HL-60/S4 treated with retinoic acid at 250 ng/mL for 4 days and 3 days (cell line): ENCODE measurements at regions not wholly inside any gene's neighbourhood (a gene's known extent, or its start where the extent isn't known, plus 50 kb on each side); places are given as distances from the start of the nearest gene placed in this dataset.

Source experiments
- in situ Hi-C: fragments of 300-500 bp; cut with MboI; formaldehyde crosslinking; loops from 2 replicates; pipeline ENCODE4 v1.7.0; 2022; ENCODE audit warnings: low sequenced_read_pairs

- in situ Hi-C loops: no loop called here
These were observed 166.7 kb downstream of the CDH26 start for GRCh38 chr20:60124776-60125381.

- in situ Hi-C loops: no loop called here
These were observed 167.3 kb downstream of the CDH26 start for GRCh38 chr20:60125513-60125912.

GRCh38 chr20:60126975-60127374 lies 168.8 kb downstream of the CDH26 start:
- in situ Hi-C loops: no loop called here

- in situ Hi-C loops: no loop called here
These were observed 173.2 kb downstream of the CDH26 start for GRCh38 chr20:60131375-60131774.

DNA sequence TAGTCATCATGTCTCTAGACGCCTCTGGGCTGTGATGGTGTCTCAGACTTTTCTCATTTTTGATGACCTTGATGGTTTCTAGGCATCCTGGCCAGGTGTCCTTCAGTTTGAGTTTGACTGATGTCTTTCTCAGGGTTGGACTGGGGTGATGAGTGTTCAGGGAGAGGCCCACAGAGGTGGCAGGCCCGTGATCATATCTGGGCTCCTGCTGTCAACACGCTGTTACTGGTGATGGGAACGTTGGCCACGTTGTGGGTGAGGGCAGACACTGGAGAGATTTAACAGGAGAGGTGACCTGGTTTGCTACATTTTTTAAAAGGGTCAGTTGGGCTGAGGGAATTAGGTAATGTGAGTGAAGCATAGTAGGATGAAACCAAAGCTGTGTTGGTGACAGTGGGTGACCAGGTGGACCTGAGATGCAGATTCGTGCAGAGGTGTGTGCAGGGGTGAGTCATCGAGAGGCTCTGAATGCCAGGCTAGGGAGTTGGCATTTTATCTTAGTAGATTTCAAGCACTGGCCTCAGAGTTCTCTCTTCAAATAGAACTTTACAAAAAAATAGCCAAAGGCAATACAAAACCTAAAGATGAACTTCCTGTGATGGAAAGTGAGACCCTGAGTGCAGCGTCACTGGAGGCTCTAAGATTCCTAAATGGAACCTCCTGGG lies 174.1 kb downstream of the CDH26 start:
- in situ Hi-C loops: no loop called here

DNA sequence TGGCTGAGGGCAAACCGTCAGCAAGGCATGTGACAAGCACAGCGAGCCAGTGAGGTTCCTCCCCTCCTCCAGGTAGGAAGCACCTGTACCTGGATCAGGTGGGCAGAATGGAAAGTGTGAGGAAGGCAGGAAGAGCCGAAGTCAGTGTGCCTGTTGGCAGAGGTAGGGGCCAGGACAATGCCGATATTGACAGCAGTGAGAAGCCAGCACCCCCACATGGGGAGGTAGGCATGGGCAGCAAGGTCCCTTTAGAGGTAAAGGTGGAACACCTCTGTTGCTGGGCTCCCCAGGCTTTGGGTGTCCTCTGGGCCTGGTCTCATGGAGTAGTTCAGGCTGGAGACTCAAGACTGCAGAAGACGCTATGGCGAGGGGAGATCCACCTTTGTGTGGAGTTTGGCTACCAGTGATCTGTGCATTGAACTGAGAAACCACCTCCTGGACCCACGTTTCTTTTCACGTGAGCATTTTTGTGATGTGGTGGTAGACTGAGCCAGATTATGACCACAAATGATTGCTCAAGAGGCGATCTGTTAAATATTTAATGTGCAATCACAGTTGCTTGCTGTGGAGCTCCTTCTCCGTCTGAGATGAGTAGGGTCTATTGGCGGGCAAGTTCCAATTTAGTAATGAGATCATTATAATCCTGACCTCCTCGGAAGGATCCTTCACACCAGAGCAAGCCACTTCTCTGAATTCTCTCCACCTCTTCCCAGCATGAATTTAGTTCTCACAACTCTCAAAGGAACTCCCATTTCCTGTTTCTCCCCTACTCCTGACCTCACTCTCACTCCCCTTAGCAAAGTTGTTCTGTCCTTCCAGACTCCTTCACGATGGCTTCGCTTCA lies 174.8 kb downstream of the CDH26 start:
- in situ Hi-C loops: no loop called here

DNA sequence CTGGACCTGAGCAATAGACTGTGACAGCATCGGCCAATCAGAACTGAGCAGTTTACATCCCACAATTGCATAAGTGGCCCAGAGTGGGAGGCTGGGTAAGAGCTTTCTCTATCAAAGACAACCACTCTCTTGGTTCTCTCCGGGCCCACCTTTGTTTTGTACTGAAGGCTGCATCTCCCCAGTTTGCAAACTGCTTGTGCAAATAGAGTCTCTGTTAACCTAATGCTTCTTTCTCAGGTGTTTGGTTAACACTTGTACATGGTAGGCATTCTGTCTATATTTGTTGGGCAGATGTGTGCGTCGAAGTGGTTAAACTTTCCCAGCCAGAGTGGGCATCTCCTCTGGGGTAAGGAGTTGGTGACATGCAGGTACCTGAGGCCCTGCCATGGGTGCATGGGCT lies 177.1 kb downstream of the CDH26 start:
- in situ Hi-C loops: no loop called here

GRCh38 chr20:60136645-60137401 lies 178.6 kb downstream of the CDH26 start:
- in situ Hi-C loops: no loop called here

GRCh38 chr20:60137657-60138245 lies 179.5 kb downstream of the CDH26 start:
- in situ Hi-C loops: no loop called here

DNA sequence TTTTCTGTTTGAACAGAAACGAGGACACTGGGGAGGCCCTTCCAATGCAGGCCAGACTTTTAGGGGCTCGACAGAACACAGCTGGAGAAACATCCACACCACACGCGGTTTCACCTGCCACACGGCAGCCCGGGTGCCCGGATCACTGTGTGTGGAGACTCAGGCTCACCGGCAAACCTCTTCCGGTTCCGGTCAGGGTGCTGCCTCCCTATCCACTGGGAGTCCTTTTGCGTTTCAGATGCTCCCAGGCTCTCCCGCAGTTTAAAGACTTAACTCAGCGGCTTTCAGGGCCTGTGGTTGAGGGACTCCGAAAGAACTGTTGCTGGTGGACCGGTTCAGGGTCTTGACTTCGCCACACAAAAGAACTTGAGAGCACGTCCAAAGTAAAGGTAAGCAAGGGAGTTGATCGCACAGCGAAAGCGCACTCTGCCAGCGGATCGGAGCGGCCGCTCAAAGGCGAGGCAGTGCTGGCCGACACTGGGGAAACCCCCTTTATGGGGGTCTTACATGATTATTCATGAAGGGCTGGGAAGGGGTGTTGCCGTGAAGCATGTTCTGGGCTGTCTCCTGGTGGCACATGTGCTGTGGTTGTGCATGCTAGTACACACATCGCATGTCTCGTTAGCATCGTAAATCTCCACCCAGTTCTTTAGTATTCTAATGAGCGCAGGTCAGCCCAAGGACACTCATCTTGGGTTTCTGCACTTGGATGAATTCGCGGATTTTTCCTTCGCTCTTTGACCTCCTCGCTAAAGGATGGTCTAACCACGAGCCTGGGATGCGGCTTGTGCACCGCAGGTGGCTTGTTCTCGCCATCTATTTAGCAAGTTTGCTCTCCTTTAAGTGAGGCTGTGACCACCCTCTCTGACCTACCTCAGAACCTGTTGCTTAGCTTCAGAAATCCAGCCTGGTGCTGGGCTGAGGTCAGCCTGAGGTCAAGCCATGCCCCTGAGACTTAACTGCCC lies 180.3 kb downstream of the CDH26 start:
- in situ Hi-C loops: no loop called here

GRCh38 chr20:60139663-60140446 lies 181.6 kb downstream of the CDH26 start:
- in situ Hi-C loops: no loop called here

- in situ Hi-C loops: no loop called here
These were observed 184.4 kb downstream of the CDH26 start for GRCh38 chr20:60142587-60142986.

DNA sequence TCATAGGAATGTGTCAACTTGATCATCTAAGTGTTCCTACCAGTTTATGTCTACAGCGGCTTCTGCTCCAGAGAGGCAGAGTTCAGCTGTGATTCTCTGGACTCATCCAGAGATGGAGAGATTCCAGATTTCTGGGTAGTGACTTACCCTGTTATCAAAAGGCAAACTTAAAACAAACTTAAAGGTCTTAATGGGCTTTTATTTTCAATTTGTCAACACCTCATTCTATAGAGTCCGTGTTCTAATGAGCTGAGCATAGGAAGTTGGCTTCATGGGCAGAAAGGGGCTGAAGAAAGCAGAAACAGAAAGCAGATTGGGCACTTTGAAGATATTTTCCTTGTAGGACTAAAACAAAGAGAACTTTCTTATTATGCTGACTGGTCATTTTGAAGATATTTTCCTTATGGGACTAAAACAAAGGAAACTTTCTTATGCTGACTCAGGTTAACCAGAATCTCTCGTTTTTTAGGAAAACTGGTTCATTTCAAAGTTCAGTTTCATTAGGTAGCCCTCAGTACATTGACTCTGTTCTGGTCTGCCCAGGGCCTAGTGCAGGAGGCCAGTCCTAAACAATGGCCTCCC lies 185.1 kb downstream of the CDH26 start:
- in situ Hi-C loops: no loop called here

GRCh38 chr20:60144404-60144803 lies 186.2 kb downstream of the CDH26 start:
- in situ Hi-C loops: no loop called here

GRCh38 chr20:60144974-60145527 lies 186.8 kb downstream of the CDH26 start:
- in situ Hi-C loops: no loop called here

- in situ Hi-C loops: no loop called here
These were observed 188.8 kb downstream of the CDH26 start for GRCh38 chr20:60147004-60147403.

- in situ Hi-C loops: no loop called here
These were observed 190.7 kb downstream of the CDH26 start for GRCh38 chr20:60148885-60149284.

GRCh38 chr20:60152792-60153191 lies 194.6 kb downstream of the CDH26 start:
- in situ Hi-C loops: no loop called here
